Lower lobe of right lung (tissue), 2 donors: ENCODE measurements at regions not wholly inside any gene's neighbourhood (a gene's known extent, or its start where the extent isn't known, plus 50 kb on each side); places are given as distances from the start of the nearest gene placed in this dataset.

Experiments used
- ATAC-seq, 2 donors: fragments of 200-7000 bp; cut with Tn5 transposase; one replicate each; pipeline ENCODE4 v1.9.1; 2020 to 2022; ENCODE audit warnings: mild to moderate bottlenecking in 2 of 2, moderate library complexity in 2 of 2
- DNase-seq: peaks from one replicate; pipeline ENCODE4 v3.0.0-alpha.2; 2020
- H3K27ac ChIP-seq: fragments of 200-600 bp; one replicate; pipeline ENCODE4 v1.8.0; 2022
- H3K27me3 ChIP-seq: fragments of 200-600 bp; one replicate; pipeline ENCODE4 v1.8.0; 2022; ENCODE audit warnings: low read depth
- H3K36me3 ChIP-seq: fragments of 200-600 bp; one replicate; pipeline ENCODE4 v1.8.0; 2022; ENCODE audit warnings: mild to moderate bottlenecking
- H3K4me1 ChIP-seq: fragments of 200-600 bp; one replicate; pipeline ENCODE4 v1.8.0; 2022
- H3K4me3 ChIP-seq: fragments of 200-600 bp; one replicate; pipeline ENCODE4 v1.8.0; 2022; ENCODE audit warnings: mild to moderate bottlenecking
- H3K9me3 ChIP-seq: fragments of 200-600 bp; one replicate; pipeline ENCODE4 v1.8.0; 2022
- CTCF ChIP-seq: fragments of 200-600 bp; IDR thresholded peaks from one replicate; pipeline ENCODE4 v1.8.0; 2022; ENCODE audit warnings: antibody characterized with exemption, mild to moderate bottlenecking
- intact Hi-C: fragments of 100-400 bp; cut with DNase I; formaldehyde crosslinking; loops from one replicate; pipeline ENCODE4 v1.11.0; 2022
- donor health status: DM: no; HTN: yes; CAD: no; lungs with severe emphysema.

DNA sequence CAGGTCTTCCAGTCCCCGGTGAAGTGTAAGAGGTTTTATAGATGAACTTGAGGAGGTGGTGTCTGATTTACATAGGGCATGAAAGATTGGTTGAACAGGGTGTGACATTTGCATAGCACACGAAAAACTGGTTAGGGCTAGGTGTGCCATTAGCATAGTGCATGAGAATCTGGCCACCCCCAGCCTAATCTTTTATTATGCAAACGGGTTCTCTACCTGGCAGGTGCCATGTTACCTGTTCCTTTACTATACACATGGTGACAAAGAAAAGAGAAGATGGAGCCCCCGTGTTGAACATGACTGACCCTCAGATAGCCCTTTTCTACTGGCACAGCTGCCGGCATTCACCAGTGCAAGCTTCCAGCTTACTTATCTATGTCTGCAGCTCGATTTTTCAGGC is 71.0 kb downstream of the UCHL1 start:
- Histone ChIP-seq H3K9me3 (no peaks in the 10 kb centered on the region), H3K4me3 (no peak overlapping the region), H3K4me1 (peaks cover 6% of the 10 kb centered on the region), H3K27me3 (no peaks in the 10 kb centered on the region), H3K36me3 (no peaks in the 10 kb centered on the region), H3K27ac (no peak overlapping the region)
- DNase-seq, result no peak
- no peak for TF ChIP-seq CTCF
- intact Hi-C loops, result no loop called here
- ATAC-seq, result no peak

GRCh38 chr4:41329361-41329760 is 72.6 kb downstream of the UCHL1 start:
- DNase-seq, result no peak
- ATAC-seq, result no peak
- no peaks in the 10 kb centered on the region for H3K36me3 ChIP-seq
- no peak overlapping the region for H3K4me3 ChIP-seq
- intact Hi-C loops, result no loop called here
- no peak overlapping the region for H3K27ac ChIP-seq
- H3K4me1 ChIP-seq, result peaks cover 6% of the 10 kb centered on the region
- H3K27me3 ChIP-seq, result no peaks in the 10 kb centered on the region
- no peaks in the 10 kb centered on the region for H3K9me3 ChIP-seq
- no peak for TF ChIP-seq CTCF

DNA sequence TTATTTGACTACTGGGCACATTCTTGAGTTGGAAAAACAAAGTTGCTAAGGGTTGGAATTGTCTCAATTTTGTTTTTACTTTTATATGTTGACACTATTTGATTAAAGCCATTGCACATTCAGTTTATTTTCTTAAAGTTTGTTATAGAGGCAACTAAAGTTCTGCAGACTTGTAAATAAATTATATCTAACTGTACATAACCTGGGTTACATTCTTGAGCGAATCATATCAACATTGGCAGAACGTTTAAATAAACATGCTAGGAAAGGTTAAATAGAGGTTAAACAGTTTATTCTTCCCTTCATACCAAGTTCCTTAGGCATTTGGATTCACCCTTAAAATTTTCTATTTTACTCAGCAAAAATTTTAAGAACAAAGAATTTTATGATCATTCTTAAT is 74.5 kb downstream of the UCHL1 start:
- H3K27me3 ChIP-seq, result no peaks in the 10 kb centered on the region

GRCh38 chr4:41332510-41333054 is 75.9 kb downstream of the UCHL1 start:
- H3K27me3 ChIP-seq, result no peaks in the 10 kb centered on the region
- intact Hi-C loops, result no loop called here
- ATAC-seq (no peak), DNase-seq (no peak)
- H3K36me3 ChIP-seq, result no peaks in the 10 kb centered on the region
- H3K4me1 ChIP-seq, result peaks cover 6% of the 10 kb centered on the region
- TF ChIP-seq CTCF, result no peak
- H3K4me3 ChIP-seq, result no peak overlapping the region
- no peak overlapping the region for H3K27ac ChIP-seq
- no peaks in the 10 kb centered on the region for H3K9me3 ChIP-seq

More for the DNA sequence above, 74.5 kb downstream of the UCHL1 start:
- intact Hi-C loops, result no loop called here
- TF ChIP-seq CTCF, result no peak
- no peaks in the 10 kb centered on the region for H3K36me3 ChIP-seq
- ATAC-seq (no peak), DNase-seq (no peak)
- no peaks in the 10 kb centered on the region for H3K9me3 ChIP-seq
- H3K4me1 ChIP-seq, result peaks cover 6% of the 10 kb centered on the region
- H3K4me3 ChIP-seq, result no peak overlapping the region
- H3K27ac ChIP-seq, result no peak overlapping the region

- DNase-seq, result no peak
- TF ChIP-seq CTCF, result no peak
- Histone ChIP-seq H3K4me3 (no peak overlapping the region), H3K27me3 (no peaks in the 10 kb centered on the region), H3K36me3 (no peaks in the 10 kb centered on the region), H3K27ac (no peak overlapping the region), H3K9me3 (no peaks in the 10 kb centered on the region), H3K4me1 (peaks cover 6% of the 10 kb centered on the region)
- intact Hi-C loops, result no loop called here
- peak; percentile 42 to 72 for ATAC-seq
Observed at GRCh38 chr4:41334182-41334581, 77.5 kb downstream of the UCHL1 start.
